HG03521 (cell line): ENCODE measurements at regions not wholly inside any gene's neighbourhood (a gene's known extent, or its start where the extent isn't known, plus 50 kb on each side); places are given as distances from the start of the nearest gene placed in this dataset.
A peak's percentile ranks its signal among the peaks of the same experiment; 100 is the strongest.
"Not testable (repeated sequence)": the region's sequence is repeated elsewhere in the genome, so short reads cannot be mapped to it uniquely, and the experiment has no call there.

Experiments
- ATAC-seq: cut with Tn5 transposase; IDR thresholded peaks from one replicate; pipeline ENCODE4 v1.9.1; 2021; ENCODE audit warnings: mild to moderate bottlenecking, moderate library complexity; ENCODE audit not compliant: unreplicated experiment

DNA sequence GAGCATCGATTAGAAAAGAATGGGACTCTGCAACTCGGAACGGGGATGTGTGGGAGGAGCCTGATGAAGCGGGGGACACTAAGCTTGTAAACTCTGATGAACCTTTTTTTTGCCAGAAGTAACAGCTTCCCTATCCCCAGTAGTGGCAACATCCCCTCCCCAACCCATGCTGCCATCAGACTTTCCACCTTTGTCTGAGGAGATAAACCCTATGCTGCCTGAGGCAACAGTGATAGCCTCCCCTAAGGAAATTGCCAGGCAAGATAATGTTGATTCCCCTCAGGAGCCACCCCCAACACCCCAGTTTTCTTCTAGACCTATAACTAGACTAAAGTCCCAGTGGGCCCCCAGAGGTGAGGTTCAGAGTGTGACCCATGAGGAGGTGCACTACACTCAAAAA, 173.7 kb downstream of the AKR1D1 start:
- ATAC-seq: no peak

DNA sequence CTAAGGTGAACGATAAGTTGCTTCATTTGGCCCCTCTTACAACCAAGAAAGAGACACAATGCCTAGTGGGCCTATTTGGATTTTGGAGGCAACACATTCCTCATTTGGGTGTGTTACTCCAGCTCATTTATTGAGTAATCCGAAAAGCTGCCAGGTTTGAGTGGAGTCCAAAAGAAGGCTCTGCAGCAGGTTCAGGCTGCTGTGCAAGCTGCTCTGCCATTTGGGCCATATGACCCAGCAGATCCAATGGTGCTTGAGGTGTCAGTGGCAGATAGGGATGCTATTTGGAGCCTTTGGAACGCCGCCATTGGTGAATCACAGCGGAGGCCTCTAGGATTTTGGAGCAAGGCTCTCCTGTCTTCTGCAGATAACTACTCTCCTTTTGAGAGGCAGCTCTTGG, 176.4 kb downstream of the AKR1D1 start:
- not testable (repeated sequence) for ATAC-seq

DNA sequence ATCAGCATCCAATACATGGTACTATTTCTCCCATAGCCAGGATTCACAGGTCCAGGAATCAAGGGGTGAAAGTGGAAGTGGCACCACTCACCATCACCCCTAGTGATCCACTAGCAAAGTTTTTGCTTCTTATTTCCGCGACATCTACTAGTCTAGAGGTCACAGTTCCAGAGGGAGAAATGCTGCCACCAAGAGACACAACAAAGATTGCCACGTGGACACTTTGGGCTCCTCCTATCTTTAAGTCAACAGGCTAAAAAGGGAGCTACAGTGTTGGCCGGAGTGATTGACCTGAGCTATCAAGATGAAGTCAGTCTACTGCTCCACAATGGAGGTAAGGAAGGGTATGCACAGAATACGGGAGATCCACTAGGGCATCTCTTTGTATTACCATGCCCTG, 178.2 kb downstream of the AKR1D1 start:
- ATAC-seq: no peak

DNA sequence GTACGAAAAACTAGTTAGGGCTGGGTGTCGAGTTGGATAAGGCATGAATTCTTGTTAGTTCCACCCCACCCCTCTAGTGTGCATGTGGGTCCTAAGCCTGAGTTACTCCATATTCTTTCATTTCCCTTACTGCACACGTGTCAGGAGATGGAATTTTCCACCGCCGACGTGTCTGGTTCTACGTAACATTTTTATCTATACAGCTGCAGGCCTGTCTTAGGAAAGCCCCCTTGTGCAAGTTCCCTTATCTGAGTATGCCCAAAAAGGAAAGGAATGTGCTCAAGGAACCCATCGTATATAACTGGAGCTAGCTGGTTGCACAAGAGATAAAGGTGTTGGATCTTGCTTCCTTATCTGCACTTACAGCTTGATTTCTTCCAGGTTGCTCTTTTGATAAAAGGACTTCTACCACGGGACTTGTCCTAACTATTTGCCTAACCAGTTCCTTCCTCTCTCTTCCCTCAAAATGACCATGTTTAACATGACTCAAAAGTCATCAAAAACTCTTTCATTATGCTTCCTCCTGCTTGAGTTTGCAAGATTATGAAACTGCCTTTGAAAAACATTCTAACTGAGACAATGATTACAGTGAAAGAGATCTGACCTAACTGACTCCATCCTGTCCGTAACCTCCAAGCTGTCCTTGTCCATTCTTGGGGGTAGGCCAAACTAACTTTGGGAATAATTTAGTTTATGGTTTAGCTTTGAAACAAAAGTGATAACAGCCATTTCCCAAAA, 181.4 kb downstream of the AKR1D1 start:
- no peak for ATAC-seq

DNA sequence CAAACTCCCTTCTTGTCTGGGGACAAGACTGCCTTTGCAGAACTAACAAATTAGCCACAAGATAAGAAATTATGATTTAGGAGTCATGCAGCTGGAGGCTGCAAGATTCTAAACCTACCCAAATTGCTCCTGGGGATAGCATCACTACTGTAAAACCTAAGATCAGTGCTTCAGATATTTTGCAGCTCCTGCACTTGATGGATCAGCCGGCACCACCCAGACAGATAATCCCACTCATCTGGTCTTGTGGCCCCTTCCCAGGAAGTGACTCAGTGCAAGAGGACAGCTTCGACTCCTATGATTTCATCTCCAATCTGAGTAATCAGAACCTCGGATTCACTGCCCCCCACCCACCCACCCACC, 181.9 kb downstream of the AKR1D1 start:
- no peak for ATAC-seq

DNA sequence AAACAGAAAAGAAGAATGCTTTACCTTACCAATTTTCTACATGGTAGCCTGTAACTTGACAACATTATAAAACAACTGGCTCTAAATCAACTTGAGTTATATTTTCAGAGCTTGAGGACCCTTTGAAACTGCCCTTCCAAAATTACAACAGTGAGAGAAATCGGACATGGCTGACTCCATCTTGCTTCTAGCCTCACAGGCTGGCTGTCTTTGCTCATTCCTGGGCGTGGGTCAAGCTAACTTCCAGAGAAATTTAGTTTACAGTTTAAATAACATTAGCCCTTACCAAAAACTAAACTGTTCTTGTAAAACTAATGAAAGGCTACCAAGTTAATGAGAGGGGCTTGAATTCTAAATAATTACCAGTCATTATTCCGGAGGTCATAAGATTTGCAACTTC, 183.4 kb downstream of the AKR1D1 start:
- no peak for ATAC-seq

DNA sequence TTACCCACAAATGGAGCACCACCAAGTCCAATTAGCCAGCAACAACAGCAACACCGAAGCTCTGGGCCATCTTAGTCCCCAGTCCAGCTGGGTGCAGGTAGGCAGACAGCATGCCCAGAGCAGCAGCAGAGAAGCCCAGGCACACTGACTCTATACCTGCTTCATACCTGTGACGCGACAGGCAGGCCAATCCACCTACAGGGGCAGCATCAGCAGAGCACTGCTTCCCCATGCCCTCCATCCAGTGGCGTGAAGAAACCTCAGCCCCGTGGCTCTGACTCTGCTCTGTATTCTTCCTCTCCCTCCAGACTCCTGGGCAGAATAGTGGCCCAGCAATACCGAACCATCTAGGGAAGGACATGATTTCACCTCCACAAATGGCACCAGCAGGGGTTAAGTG, 191.7 kb downstream of the AKR1D1 start:
- ATAC-seq: no peak

DNA sequence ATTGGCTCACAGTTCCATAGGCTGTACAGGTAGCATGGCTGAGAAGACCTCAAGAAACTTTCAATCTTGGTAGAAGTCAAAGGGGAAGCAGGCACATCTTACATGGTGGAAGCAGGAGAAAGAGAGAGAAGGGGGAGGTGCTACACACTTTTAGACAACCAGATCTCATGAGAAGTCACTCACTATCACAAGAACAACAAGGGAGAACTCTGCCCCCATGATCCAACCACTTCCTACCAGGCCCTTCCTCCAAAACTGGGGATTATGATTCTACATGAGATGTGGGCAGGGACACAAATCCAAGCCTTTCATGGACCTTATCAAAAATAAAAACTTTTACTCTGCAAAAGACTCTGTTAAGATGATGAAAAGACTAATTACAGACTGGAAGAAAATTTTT, 183.2 kb upstream of the TRIM24 start:
- no peak for ATAC-seq

DNA sequence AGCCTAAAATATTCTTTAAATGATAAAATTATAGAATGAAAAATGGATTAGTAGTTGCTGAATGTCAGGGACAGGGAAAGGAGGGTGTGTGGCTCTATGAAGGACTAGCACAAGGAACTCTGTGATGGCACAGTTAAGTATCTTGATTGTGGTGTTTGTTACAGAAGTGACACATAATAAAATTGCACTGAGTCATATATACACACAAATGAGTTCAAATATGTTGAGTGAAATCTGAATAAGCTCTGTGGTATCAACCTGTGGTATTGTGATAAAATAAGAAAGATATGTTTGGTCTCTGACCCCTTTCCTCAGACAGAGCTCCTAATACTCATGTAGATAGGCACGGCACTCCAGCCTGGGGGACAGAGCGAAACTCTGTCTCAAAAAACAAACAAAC, 181.5 kb upstream of the TRIM24 start:
- no peak for ATAC-seq

DNA sequence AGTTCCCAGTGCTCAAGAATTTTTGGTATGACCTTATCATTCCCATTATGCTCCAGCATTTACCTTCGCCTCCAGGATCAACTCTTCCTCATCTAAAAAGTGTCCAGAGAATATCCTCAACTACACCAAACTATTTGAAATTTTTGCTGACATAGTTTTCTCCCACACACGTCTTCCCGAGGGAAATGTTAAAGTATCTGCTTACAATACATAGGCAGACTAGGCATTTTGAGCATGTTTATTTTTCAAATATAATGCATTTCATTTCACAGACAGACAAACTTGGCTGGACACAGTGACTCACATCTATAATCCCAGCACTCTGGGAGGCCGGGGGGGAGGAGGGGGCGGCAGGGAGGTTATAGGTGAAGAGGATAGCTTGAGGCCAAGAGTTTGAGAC, 177.1 kb upstream of the TRIM24 start:
- no peak for ATAC-seq

DNA sequence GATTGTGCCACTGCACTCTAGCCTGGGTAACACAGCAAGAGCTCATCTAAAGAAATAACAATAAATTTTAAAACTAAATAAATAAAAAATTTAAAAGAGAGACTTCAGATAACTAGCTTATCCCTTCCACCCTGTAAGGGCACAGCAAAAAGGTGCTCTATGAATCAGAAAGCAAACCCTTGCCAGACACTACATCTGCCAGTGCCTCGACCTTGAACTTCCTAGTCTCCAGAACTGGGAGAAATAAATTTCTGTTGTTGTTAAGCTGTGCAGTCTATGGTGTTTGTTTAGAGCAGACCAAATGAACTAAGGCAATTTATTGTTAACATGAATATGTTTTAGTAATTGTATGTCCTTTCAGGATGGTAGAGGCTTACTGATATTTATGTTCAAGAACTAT, 174.9 kb upstream of the TRIM24 start:
- ATAC-seq: no peak

DNA sequence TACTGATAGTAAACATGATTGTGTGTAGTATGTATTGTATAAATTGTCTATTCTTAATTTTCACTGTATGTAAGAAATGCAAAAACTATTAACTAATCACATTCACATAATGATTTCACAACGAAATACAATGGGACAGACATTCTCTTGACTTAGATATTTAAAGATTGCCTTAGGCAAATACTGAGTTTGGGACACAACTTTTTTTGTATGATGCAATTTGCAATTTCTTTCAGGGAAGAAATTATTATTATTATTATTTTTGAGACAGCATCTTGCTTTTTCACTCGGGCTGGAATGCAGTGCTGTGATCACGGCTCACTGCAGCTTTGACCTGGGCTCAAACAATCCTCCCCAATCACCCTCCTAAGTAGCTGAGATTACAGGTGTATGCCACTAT, 173.2 kb upstream of the TRIM24 start:
- no peak for ATAC-seq

DNA sequence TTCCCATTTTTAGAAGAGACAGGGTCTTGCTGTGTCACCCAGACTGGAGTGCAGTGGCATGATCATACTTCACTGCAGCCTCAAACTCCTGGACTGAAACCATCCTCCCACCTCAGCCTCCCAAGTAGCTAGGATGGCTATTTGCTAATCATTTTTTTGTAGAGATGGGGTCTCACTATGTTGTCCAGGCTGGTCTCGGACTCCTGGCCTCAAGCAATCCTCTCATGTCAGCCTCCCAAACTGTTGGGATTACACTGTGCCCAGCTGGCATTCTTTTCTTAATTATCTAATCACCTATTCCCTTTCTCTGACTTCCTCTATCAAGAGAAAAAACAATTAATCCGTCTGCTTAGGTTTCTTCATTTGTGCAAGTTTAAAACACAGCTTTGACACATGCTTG, 172.5 kb upstream of the TRIM24 start:
- ATAC-seq: no peak

DNA sequence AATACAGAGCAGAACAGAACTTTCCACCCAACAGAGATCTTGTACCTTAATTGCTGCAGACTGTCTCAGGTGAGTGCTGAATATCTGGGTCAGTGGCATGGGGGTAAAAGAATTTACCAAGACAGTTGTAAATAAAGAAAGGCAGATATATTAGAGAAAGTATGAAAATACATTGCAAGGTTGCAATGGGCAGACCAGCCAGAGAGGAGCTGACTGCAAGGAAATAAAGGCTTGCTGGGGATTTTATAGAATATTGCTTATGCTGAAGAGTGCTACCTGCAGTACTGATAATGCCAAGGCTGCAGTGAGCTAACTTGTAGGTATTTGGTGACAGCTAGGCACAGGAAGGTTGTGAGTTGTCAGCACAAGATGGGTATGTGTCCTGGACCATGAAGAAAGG, 171.0 kb upstream of the TRIM24 start:
- no peak for ATAC-seq

DNA sequence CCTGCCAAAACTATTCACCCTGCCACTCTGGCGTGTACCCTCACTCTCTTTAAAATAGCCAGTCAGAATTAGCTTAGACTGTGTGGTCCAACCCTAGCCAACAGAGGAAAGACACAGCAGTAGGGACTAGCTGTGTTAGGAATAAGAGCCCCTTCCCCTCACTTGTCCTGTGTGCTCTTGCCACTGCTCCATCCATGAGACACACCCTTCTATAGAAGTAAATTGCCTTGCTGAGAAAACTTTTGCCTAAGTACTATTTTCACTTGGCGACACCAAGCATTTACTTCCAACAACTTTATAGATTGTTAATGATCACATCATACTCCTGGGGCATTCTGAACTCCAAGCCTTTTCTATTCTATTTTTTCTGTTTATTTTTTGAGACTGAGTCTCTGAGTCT, 170.2 kb upstream of the TRIM24 start:
- ATAC-seq: no peak

DNA sequence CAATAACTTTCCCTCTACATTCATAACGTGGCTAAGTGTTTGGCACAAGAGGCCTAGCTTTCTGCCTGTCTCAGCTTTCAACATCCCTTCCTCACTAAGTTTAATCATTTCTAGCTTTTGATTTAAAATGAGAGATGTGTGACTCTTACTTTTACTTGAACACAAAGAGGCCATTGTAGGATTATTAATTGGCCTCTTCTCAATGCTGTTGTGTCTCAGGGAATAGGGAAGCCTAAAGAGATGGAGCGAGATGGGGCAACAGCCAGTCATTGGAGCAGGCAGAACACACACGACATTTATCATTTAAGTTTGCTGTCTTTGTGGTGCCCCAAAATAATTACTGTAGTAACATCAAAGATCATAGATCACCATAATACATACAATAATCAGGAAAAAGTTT, 167.1 kb upstream of the TRIM24 start:
- ATAC-seq: no peak

DNA sequence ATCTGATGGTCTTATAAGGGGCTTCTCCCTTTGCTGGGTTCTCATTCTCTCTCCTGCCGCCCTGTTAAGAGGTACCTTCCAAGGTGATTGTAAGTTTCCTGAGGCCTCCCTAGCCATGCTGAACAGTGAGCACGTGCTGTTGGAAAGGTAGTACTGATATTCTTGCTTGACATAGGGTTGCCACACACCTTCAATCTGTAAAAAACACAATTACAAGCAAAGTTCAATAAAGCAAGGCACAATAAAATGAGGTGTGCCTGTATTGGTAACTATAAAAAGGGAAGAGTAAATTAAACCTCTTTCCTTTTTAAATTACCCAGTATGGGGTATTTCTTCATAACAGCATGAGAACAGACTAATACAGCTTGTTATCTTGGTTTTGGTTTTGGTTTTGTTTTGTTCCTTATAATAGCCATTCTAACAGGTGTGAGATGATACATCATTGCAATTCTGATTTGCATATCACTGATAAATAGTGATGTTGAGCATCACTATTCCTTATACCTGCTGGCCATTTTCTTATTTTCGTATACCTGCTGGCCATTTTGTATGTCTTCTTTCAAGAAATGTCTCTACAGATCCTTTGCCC, 164.9 kb upstream of the TRIM24 start:
- peak; percentile 61 for ATAC-seq

DNA sequence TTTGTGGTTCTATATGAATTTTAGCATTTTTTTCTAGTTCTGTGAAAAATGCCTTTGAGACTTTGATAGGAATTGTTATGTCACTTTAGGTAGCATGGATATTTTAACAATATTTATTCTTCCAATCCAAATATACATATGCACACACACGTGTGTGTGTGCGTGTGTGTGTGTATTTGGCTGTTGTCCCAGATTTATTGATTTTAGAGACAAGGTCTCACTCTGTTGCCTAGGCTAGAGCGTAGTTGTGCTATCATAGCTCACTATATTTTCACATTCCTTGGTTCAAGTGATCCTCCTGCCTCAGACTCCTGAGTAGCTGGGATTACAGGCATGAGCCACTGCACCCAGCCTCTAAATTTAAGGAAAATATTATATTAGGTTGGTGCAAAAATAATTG, 162.5 kb upstream of the TRIM24 start:
- ATAC-seq: no peak

DNA sequence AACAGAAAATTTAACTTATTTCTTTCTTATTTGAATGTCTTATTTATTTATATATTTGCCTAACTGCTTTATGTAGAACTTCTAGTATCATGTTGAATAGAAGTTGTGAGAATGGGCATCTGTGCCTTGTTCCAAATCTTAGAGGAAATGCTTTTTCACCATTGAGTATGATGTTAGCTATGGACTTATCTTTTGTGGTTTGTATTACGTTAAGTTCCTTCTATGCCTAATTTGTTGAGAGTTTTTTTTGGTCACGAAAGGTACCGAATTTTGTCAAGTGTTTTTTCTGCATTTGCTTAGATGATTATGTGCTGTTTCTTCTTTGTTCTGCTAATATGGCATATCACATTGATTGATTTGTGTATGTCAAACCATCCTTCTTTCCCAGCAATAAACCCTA, 161.0 kb upstream of the TRIM24 start:
- no peak for ATAC-seq

DNA sequence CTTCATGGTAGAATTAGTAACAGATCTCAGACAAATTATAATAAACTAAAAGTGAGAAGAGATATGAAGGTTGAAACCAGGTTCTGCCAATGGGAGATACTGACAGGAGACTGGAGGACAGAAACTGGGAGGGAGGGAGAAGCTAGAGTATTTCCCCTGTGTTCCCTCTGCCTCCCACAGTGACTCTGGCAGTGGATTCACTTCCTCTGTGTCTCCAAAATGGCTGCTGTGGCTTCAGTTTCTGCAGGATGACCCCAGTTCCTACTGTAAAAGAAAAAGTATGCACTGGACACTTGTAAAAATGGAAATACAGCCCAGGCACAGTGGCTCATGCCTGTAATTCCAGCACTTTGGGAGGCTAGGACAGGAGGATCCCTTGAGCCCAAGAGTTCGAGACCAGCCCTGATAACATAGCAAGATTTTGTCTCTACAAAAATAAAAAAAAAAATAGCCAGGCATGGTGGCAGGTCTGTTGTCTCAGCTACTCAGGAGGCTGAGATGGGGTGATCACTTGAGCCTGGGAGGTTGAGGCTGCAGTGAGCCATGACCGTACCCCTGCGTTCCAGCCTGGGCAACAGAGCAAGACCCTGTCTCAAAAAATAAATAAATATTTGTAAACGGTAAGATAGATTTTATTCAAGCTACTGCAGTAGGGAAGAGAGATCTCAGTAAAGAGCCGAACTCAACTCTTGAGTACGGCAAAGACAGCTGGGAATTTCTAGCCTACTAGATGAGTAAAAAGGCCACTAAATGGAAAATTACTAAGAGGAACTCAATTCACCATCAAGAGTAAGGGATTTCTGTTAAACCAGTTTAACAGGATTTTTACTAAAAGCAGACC, 156.6 kb upstream of the TRIM24 start:
- ATAC-seq: no peak

DNA sequence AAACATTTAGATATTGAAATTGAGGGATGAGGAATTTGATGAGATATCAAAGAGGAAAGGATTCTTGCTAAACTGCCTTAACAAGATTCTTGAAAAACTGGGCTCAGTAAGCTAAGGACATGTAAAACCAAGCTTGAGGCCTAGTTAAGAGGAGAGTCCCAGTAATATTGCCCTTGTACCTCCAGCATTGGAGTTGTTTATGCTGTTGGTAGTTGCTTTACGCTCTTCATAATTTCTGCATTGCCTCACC, 156.1 kb upstream of the TRIM24 start:
- no peak for ATAC-seq

DNA sequence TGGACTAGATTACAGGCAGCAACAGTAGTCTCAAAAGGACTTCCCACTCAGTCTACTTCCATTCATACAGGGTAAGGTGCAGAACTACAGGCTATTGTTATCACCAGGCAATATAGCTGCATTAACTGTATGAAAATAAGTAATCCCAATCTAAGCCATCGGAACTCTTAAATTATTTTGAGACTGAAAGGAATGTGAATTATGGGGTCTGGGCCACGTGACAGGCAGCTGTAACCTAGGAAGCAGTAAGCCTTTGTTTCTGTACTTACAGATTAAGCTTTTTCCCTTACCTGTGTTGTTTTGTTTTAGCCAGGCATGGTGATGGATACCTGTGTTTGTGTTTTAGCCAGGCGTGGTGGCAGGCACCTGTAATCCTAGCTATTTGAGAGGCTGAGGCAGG, 152.4 kb upstream of the TRIM24 start:
- no peak for ATAC-seq

DNA sequence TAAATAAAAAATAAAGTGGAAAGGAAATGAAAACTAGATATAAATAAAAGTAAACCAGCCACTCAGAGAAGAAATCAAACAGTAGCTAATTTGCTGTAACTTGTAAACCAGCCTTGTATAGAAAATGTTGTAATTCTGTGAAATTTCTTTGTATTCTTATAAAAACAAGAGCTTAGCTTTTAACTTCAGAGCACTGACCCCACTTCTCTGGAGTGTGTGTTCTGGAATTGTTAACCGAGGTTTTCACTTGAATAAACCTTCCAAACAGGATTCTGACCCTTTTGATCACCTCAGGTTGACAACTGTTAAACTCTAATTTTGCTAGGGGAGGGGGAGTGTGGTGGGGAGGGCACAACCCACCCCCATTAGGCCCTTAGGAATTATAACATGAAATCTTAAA, 151.9 kb upstream of the TRIM24 start:
- ATAC-seq: no peak
